ENCODE measurements at regions not wholly inside any gene's neighbourhood (a gene's known extent, or its start where the extent isn't known, plus 50 kb on each side); places are given as distances from the start of the nearest gene placed in this dataset.

DNA sequence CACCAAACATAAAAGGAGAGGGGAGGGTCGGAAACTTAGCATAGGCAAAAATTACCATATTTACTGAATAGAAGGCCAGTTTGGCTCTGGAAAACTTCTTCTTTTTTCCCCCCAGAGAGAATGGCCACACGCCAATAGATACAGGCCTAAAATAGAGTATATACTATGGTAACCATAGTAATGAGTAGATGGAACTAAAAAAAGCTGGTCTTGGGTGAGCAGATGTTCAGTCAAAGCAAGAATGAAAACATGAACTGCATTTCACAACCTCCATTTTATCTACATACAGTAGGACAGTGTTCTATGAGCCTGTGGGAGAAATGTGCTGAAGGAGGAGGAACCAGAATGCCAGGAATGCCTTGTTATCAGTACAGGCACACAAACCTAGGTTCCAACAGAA lies 141.7 kb upstream of the SEMA3A start (continued):
- TF ChIP-seq, protein P1, sequence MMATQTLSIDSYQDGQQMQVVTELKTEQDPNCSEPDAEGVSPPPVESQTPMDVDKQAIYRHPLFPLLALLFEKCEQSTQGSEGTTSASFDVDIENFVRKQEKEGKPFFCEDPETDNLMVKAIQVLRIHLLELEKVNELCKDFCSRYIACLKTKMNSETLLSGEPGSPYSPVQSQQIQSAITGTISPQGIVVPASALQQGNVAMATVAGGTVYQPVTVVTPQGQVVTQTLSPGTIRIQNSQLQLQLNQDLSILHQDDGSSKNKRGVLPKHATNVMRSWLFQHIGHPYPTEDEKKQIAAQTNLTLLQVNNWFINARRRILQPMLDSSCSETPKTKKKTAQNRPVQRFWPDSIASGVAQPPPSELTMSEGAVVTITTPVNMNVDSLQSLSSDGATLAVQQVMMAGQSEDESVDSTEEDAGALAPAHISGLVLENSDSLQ (IDR thresholded peaks at IDR 0.05) = no peak
- TF ChIP-seq NRF1 (conservative IDR thresholded peaks at IDR 0.05; ENCODE audit: low read depth, low read length) = no peak
- TF ChIP-seq, protein P2, sequence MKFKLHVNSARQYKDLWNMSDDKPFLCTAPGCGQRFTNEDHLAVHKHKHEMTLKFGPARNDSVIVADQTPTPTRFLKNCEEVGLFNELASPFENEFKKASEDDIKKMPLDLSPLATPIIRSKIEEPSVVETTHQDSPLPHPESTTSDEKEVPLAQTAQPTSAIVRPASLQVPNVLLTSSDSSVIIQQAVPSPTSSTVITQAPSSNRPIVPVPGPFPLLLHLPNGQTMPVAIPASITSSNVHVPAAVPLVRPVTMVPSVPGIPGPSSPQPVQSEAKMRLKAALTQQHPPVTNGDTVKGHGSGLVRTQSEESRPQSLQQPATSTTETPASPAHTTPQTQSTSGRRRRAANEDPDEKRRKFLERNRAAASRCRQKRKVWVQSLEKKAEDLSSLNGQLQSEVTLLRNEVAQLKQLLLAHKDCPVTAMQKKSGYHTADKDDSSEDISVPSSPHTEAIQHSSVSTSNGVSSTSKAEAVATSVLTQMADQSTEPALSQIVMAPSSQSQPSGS (IDR thresholded peaks at IDR 0.05; ENCODE audit: low read length) = peak; percentile 55; the same call in 1 of the 2 replicates
- TF ChIP-seq ZNF384 (IDR thresholded peaks at IDR 0.05; ENCODE audit: borderline replicate concordance, low read depth, low read length) = no peak
- TF ChIP-seq MEF2B (IDR thresholded peaks at IDR 0.05; ENCODE audit: partially characterized antibody, poor library complexity, severe bottlenecking) = peak; percentile 84
- TF ChIP-seq FOXM1 (IDR thresholded peaks at IDR 0.05; ENCODE audit: low read depth, low read length) = peak; percentile 36; the same call in 1 of the 2 replicates

DNA sequence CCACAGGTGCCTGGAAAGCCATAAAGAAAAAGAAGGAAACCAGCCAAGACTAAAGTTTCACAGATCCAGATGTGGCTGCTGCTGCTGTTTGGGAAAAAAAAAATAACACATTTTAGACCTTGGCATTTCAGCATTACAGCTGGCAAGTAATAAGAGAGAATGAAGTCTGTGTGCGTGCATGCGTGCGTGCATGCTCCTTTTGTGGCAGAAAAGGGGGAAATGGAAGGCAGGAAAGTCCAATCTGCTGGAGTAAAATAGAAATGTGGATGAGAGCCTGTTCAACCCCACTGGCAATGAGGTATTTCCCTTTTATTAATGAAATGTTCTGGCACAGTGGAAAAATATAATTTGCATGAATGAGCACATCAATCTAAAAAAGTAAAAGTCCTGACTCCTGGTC lies 137.0 kb upstream of the SEMA3A start:
- WGBS (ENCODE audit: insufficient coverage, insufficient replicate concordance, low lambda C conversion rate, missing lambda C conversion rate) = 93% methylated on average over 3 of the region's 3 CpGs
- no peak for ATAC-seq
- Histone ChIP-seq H3K9ac (ENCODE audit: control insufficient read depth, insufficient read depth, low read length) (no peak overlapping the region), H4K20me1 (ENCODE audit: control insufficient read depth, insufficient read depth) (no peaks in the 10 kb centered on the region), H3K27me3 (replicated peaks in 1 of 2; ENCODE audit: control insufficient read depth in 2 of 2, insufficient read depth in 2 of 2, low read length in 1 of 2) (no peaks in the 10 kb centered on the region), H3K79me2 (ENCODE audit: control insufficient read depth, insufficient read depth, low read length) (no peaks in the 10 kb centered on the region), H3K36me3 (ENCODE audit: control insufficient read depth in 2 of 2, insufficient read depth in 2 of 2, low read length in 1 of 2) (no peaks in the 10 kb centered on the region), H3K9me3 (replicated peaks; ENCODE audit: control insufficient read depth, insufficient read depth, low read length) (no peaks in the 10 kb centered on the region), H3K4me3 (no peak overlapping the region), H3K4me2 (ENCODE audit: control insufficient read depth, insufficient read depth) (no peak overlapping the region), H2AFZ (ENCODE audit: control insufficient read depth, low read depth, low read length) (no peak overlapping the region), H3K27ac (ENCODE audit: control insufficient read depth, insufficient read depth) (no peak overlapping the region), H3K4me1 (ENCODE audit: control insufficient read depth, insufficient read depth, low read length) (0 out of 2 replicates have a peak, but pooled peaks cover 1% of the 10 kb centered on the region)
- DNase-seq (ENCODE audit: low read depth, low spot score) = no peak
- intact Hi-C loops (cut with micrococcal nuclease; ENCODE audit: unreplicated experiment) = no loop called here
- ChIA-PET SMC1A (ENCODE audit: uncharacterized antibody, unreplicated experiment) (interaction anchor here (1.3 kb wide), 1 partner anchor 17 kb away, joined by 3 read pairs; no protein-coding TSS in a partner anchor), CTCF (interaction anchor here (1.2 kb wide), 1 partner anchor 145 kb away, joined by 3 read pairs; no protein-coding TSS in a partner anchor), POLR2A (no interaction called here), RAD21 (ENCODE audit: unreplicated experiment) (no interaction called here)
- TF ChIP-seq ZNF207 (IDR thresholded peaks at IDR 0.05; ENCODE audit: borderline replicate concordance) = no peak
- TF ChIP-seq, protein P3, sequence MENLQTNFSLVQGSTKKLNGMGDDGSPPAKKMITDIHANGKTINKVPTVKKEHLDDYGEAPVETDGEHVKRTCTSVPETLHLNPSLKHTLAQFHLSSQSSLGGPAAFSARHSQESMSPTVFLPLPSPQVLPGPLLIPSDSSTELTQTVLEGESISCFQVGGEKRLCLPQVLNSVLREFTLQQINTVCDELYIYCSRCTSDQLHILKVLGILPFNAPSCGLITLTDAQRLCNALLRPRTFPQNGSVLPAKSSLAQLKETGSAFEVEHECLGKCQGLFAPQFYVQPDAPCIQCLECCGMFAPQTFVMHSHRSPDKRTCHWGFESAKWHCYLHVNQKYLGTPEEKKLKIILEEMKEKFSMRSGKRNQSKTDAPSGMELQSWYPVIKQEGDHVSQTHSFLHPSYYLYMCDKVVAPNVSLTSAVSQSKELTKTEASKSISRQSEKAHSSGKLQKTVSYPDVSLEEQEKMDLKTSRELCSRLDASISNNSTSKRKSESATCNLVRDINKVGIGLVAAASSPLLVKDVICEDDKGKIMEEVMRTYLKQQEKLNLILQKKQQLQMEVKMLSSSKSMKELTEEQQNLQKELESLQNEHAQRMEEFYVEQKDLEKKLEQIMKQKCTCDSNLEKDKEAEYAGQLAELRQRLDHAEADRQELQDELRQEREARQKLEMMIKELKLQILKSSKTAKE (IDR thresholded peaks at IDR 0.05; ENCODE audit: low read depth, poor library complexity, severe bottlenecking) = no peak
- TF ChIP-seq, protein P4, sequence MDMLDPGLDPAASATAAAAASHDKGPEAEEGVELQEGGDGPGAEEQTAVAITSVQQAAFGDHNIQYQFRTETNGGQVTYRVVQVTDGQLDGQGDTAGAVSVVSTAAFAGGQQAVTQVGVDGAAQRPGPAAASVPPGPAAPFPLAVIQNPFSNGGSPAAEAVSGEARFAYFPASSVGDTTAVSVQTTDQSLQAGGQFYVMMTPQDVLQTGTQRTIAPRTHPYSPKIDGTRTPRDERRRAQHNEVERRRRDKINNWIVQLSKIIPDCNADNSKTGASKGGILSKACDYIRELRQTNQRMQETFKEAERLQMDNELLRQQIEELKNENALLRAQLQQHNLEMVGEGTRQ (IDR thresholded peaks at IDR 0.05; ENCODE audit: borderline replicate concordance, low read depth, low read length) = no peak
- in situ Hi-C loops (cut with MboI) = no loop called here
- no peak for FAIRE-seq
- no TSS peak for BruUV-seq (replicated peaks)

Measured in GM12878 (cell line).